SK-N-SH treated with all-trans-retinoic acid at 6 μM for 48 hours (cell line): ENCODE measurements at regions not wholly inside any gene's neighbourhood (a gene's known extent, or its start where the extent isn't known, plus 50 kb on each side); places are given as distances from the start of the nearest gene placed in this dataset.

Experiments
- ARNTL ChIP-seq: fragments of 450-650 bp; formaldehyde crosslinking; IDR thresholded peaks from 2 replicates; pipeline ENCODE4 v1.5.0; 2020; ENCODE audit warnings: low read depth, mild to moderate bottlenecking, moderate library complexity, borderline replicate concordance
- CREB5 ChIP-seq: fragments of 250-450 bp; sonication (Bioruptor Pico); IDR thresholded peaks from 2 replicates; pipeline ENCODE4 v1.5.1; 2020; ENCODE audit warnings: low read depth, mild to moderate bottlenecking, moderate library complexity
- CSDC2 ChIP-seq: fragments of 250-450 bp; sonication (Bioruptor Pico); IDR thresholded peaks from 2 replicates; pipeline ENCODE4 v1.5.0; 2020; ENCODE audit warnings: mild to moderate bottlenecking, moderate library complexity
- RARB ChIP-seq: fragments of 250-450 bp; sonication (Bioruptor Pico); IDR thresholded peaks from 2 replicates; pipeline ENCODE4 v1.8.0; 2021; ENCODE audit warnings: mild to moderate bottlenecking, moderate library complexity
- TCF4 ChIP-seq: fragments of 250-450 bp; sonication (Bioruptor Pico); IDR thresholded peaks from 2 replicates; pipeline ENCODE4 v1.8.0; 2021; ENCODE audit warnings: mild to moderate bottlenecking, moderate library complexity, borderline replicate concordance
- ZC3H10 ChIP-seq: fragments of 250-450 bp; sonication (Bioruptor Pico); IDR thresholded peaks from 2 replicates; pipeline ENCODE4 v1.5.1; 2021; ENCODE audit warnings: mild to moderate bottlenecking, moderate library complexity
- ZFP3 ChIP-seq: fragments of 250-450 bp; sonication (Bioruptor Pico); IDR thresholded peaks from 2 replicates; pipeline ENCODE4 v1.5.0; 2020; ENCODE audit warnings: mild to moderate bottlenecking, moderate library complexity
- ZFP30 ChIP-seq: fragments of 450-650 bp; formaldehyde crosslinking; IDR thresholded peaks from 2 replicates; pipeline ENCODE4 v1.5.0; 2022; ENCODE audit warnings: mild to moderate bottlenecking, moderate library complexity
- ZNF70 ChIP-seq: fragments of 450-650 bp; formaldehyde crosslinking; IDR thresholded peaks from 2 replicates; pipeline ENCODE4 v1.5.0; 2020; ENCODE audit warnings: mild to moderate bottlenecking, moderate library complexity
- TF ChIP-seq, protein P1 (sequence below): fragments of 250-450 bp; sonication (Bioruptor Pico); IDR thresholded peaks from 2 replicates; pipeline ENCODE4 v1.8.0; 2020; ENCODE audit warnings: mild to moderate bottlenecking, moderate library complexity, borderline replicate concordance

GRCh38 chr6:141552031-141552430 is 580.7 kb upstream of the GJE1 start:
- no peak for TF ChIP-seq CSDC2
- no peak for TF ChIP-seq ARNTL (CRISPR knock-in tag)
- no peak for TF ChIP-seq CREB5
- no peak for TF ChIP-seq TCF4 (CRISPR knock-in tag)
- TF ChIP-seq ZFP30 (CRISPR knock-in tag), result no peak
- TF ChIP-seq ZFP3 (CRISPR knock-in tag), result no peak
- TF ChIP-seq ZC3H10 (CRISPR knock-in tag), result no peak
- TF ChIP-seq, protein P1, sequence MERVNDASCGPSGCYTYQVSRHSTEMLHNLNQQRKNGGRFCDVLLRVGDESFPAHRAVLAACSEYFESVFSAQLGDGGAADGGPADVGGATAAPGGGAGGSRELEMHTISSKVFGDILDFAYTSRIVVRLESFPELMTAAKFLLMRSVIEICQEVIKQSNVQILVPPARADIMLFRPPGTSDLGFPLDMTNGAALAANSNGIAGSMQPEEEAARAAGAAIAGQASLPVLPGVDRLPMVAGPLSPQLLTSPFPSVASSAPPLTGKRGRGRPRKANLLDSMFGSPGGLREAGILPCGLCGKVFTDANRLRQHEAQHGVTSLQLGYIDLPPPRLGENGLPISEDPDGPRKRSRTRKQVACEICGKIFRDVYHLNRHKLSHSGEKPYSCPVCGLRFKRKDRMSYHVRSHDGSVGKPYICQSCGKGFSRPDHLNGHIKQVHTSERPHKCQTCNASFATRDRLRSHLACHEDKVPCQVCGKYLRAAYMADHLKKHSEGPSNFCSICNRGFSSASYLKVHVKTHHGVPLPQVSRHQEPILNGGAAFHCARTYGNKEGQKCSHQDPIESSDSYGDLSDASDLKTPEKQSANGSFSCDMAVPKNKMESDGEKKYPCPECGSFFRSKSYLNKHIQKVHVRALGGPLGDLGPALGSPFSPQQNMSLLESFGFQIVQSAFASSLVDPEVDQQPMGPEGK (CRISPR knock-in tag), result no peak
- no peak for TF ChIP-seq RARB
- TF ChIP-seq ZNF70 (CRISPR knock-in tag), result no peak
